Heart left ventricle (tissue), 16 donors: ENCODE measurements at regions not wholly inside any gene's neighbourhood (a gene's known extent, or its start where the extent isn't known, plus 50 kb on each side); places are given as distances from the start of the nearest gene placed in this dataset.

Source experiments
- ATAC-seq, 4 donors: fragments of 200-7000 bp; cut with Tn5 transposase; one replicate each; pipeline ENCODE4 v1.9.1; 2020 to 2022; ENCODE audit warnings: moderate library complexity in 4 of 4, mild to moderate bottlenecking in 3 of 4, moderate number of reproducible peaks in 1 of 4
- DNase-seq, 5 donors: peaks; one replicate each; pipeline ENCODE4 v3.0.0-alpha.2; 2020
- H3K27ac ChIP-seq, 12 donors: fragments of 200-600 bp; sonication (generic) in 4 of 12; one replicate each; pipeline versions ENCODE4 v1.5.0 to v1.8.0; 2016 to 2022; ENCODE audit warnings: mild to moderate bottlenecking in 2 of 12
- H3K27me3 ChIP-seq, 9 donors: fragments of 200-600 bp; sonication (generic) in 2 of 9; one replicate each; pipeline versions ENCODE4 v1.5.1 to v1.8.0; 2016 to 2022; ENCODE audit warnings: mild to moderate bottlenecking in 3 of 9
- H3K36me3 ChIP-seq, 9 donors: fragments of 200-600 bp; sonication (generic) in 2 of 9; one replicate each; pipeline versions ENCODE4 v1.5.0 to v1.8.0; 2018 to 2022; ENCODE audit warnings: mild to moderate bottlenecking in 2 of 9
- H3K4me1 ChIP-seq, 12 donors: fragments of 200-600 bp; sonication (generic) in 4 of 12; one replicate each; pipeline versions ENCODE4 v1.5.0 to v1.8.0; 2016 to 2022; ENCODE audit warnings: mild to moderate bottlenecking in 3 of 12
- H3K4me3 ChIP-seq, 12 donors: fragments of 200-600 bp; sonication (generic) in 4 of 12; one replicate each; pipeline versions ENCODE4 v1.5.0 to v1.8.0; 2017 to 2022; ENCODE audit warnings: mild to moderate bottlenecking in 9 of 12, moderate library complexity in 4 of 12
- H3K9me3 ChIP-seq, 12 donors: fragments of 200-600 bp; sonication (generic) in 4 of 12; one replicate each; pipeline versions ENCODE4 v1.5.0 to v1.8.0; 2016 to 2022; ENCODE audit warnings: mild to moderate bottlenecking in 1 of 12
- CTCF ChIP-seq, 12 donors: fragments of 200-600 bp; sonication (generic) in 4 of 12; IDR thresholded peaks; one replicate each; pipeline versions ENCODE4 v1.5.0 to v1.8.0; 2018 to 2022; ENCODE audit warnings: antibody characterized with exemption in 12 of 12, mild to moderate bottlenecking in 5 of 12
- POLR2A ChIP-seq, 2 donors: fragments of 450-650 bp; IDR thresholded peaks; one replicate each; pipeline ENCODE4 v1.6.1; 2017; ENCODE audit warnings: antibody characterized with exemption in 2 of 2, mild to moderate bottlenecking in 2 of 2, moderate library complexity in 2 of 2
- WGBS, 4 donors: extraction: QIAGEN DNeasy Blood & Tissue Kit in 2 of 4; methylation state at CpG; one replicate each; pipeline versions ENCODE4 v1.1.5 to v1.1.7; 2013 to 2018; 5-methylcytosine and 5-hydroxymethylcytosine counted together
- intact Hi-C, 10 donors: fragments of 100-400 bp; cut with DNase I; formaldehyde crosslinking; loops; one replicate each; pipeline versions ENCODE4 v1.11.1 to v1.14.2; 2022
- donor health status: ischemic (EF 13 %, LVEDD 7.1; RV severe dilation, severe dysfunction).
- donor health status: healthy with polysubstance abuse.
- donor health status: DM: no; HTN: yes; CAD: no.
- donor health status: DM: no; HTN: no; CAD: no.
- donor health status: ischemic (EF 25% LVEDD 6.9; RV normal size, moderate dysfunction).
- donor health status: ischemic (EF 25% LVEDD 5.7; RV mildly dilated, moderate dysfunction).
- donor health status: healthy.
- donor health status: DM: yes; HTN: yes; CAD: no.
- donor health status: ischemic (EF 35%, LVEDD 5.7; RV mildly dilated, moderate dysfunction).
- donor health status: nonischemic (EF 11% LVEDD 7.7; RV severe dilation, severe dysfunction).
- donor health status: DM: yes; HTN: yes; CAD: no.
- donor health status: PGD.
- donor health status: ischemic (EF 29% LVEDD 5.4; RV normal size, mild dysfunction).
- donor health status: nonischemic (EF 23%, LVEDD 6.1; RV moderate dilation, normal function).

- intact Hi-C loops = loop anchor here in 7 of 10 donors (5.0 to 10.0 kb wide), 6 partner anchors 659 to 1192 kb away; no protein-coding TSS in a partner anchor
- no peaks in the 10 kb centered on the region for H3K36me3 ChIP-seq
- no peaks in the 10 kb centered on the region for H3K4me1 ChIP-seq
- ATAC-seq (no peak), DNase-seq (no peak)
- no peak overlapping the region for H3K27ac ChIP-seq
- WGBS, 4 donors = 76 to 88% (median 87%) methylated on average over 5 of the region's 5 CpGs
- H3K4me3 ChIP-seq = no peak overlapping the region
- peaks cover 0 to 14% (median 0%) of the 10 kb centered on the region in 9 donors for H3K27me3 ChIP-seq
- TF ChIP-seq POLR2A (IDR thresholded peaks at IDR 0.05) (no peak), CTCF (IDR thresholded peaks at IDR 0.05) (no peak)
- no peaks in the 10 kb centered on the region for H3K9me3 ChIP-seq
These were observed 317.7 kb upstream of the OBI1 start for GRCh38 chr13:78976696-78977095.

GRCh38 chr13:78972561-78972960 lies 313.6 kb upstream of the OBI1 start:
- DNase-seq = no peak
- intact Hi-C loops = loop anchor here in 5 of 10 donors (5.0 to 10.0 kb wide), 4 partner anchors 655 to 1188 kb away; no protein-coding TSS in a partner anchor
- no peak for ATAC-seq
- peaks cover 0 to 11% (median 0%) of the 10 kb centered on the region in 9 donors for H3K27me3 ChIP-seq
- no peak overlapping the region for H3K27ac ChIP-seq
- no peaks in the 10 kb centered on the region for H3K9me3 ChIP-seq
- H3K36me3 ChIP-seq = no peaks in the 10 kb centered on the region
- H3K4me3 ChIP-seq = no peak overlapping the region
- WGBS, 4 donors = 84 to 90% (median 87%) methylated on average over 3 of the region's 3 CpGs
- no peaks in the 10 kb centered on the region for H3K4me1 ChIP-seq
- no peak for TF ChIP-seq POLR2A (IDR thresholded peaks at IDR 0.05)
- no peak for TF ChIP-seq CTCF (IDR thresholded peaks at IDR 0.05)

- Histone ChIP-seq H3K4me3 (no peak overlapping the region), H3K36me3 (no peaks in the 10 kb centered on the region), H3K27ac (no peak overlapping the region), H3K4me1 (no peaks in the 10 kb centered on the region), H3K9me3 (no peaks in the 10 kb centered on the region), H3K27me3 (peaks cover 0 to 3% (median 0%) of the 10 kb centered on the region in 9 donors)
- intact Hi-C loops = loop anchor here in 5 of 10 donors (5.0 to 10.0 kb wide), 4 partner anchors 654 to 1187 kb away; no protein-coding TSS in a partner anchor
- no peak for ATAC-seq
- no peak for DNase-seq
- TF ChIP-seq POLR2A (IDR thresholded peaks at IDR 0.05) = no peak
- no peak for TF ChIP-seq CTCF (IDR thresholded peaks at IDR 0.05)
- WGBS, 4 donors = 77 to 86% (median 82%) methylated on average over 4 of the region's 4 CpGs
These were observed 312.5 kb upstream of the OBI1 start for GRCh38 chr13:78971355-78972025.

- DNase-seq = no peak
- intact Hi-C loops = no loop called here
- H3K36me3 ChIP-seq = no peaks in the 10 kb centered on the region
- peaks cover 0 to 1% (median 0%) of the 10 kb centered on the region in 9 donors for H3K27me3 ChIP-seq
- ATAC-seq = no peak
- no peaks in the 10 kb centered on the region for H3K9me3 ChIP-seq
- WGBS, 4 donors = 79 to 89% (median 83%) methylated on average over 8 of the region's 8 CpGs
- TF ChIP-seq POLR2A (IDR thresholded peaks at IDR 0.05) (no peak), CTCF (IDR thresholded peaks at IDR 0.05) (no peak)
- H3K4me3 ChIP-seq = no peak overlapping the region
- H3K27ac ChIP-seq = no peak overlapping the region
- no peaks in the 10 kb centered on the region for H3K4me1 ChIP-seq
These were observed 301.9 kb upstream of the OBI1 start for GRCh38 chr13:78960881-78961280.
